HEK293 (cell line): ENCODE measurements at regions not wholly inside any gene's neighbourhood (a gene's known extent, or its start where the extent isn't known, plus 50 kb on each side); places are given as distances from the start of the nearest gene placed in this dataset.

Experiments used
- CTCF ChIA-PET: fragments of 350-600 bp; formaldehyde crosslinking; extraction: SDS; loops from one replicate; lab custom pipeline; 2021; ENCODE audit warnings: antibody characterized with exemption; lab: Yijun Ruan, JAX
- POLR2A ChIA-PET: fragments of 300-600 bp; formaldehyde crosslinking; extraction: SDS; loops from one replicate; lab custom pipeline; 2020; ENCODE audit warnings: antibody characterized with exemption, inconsistent platforms; lab: Yijun Ruan, JAX
- H3K27ac ChIP-seq: fragments of 200-500 bp; sonication (Bioruptor generic); 2 replicates; pipeline ENCODE4 v1.5.1; 2014; ENCODE audit warnings: low read depth, low read length, control low read depth, inconsistent platforms; ENCODE audit errors: extremely low read depth
- H3K36me3 ChIP-seq, 2 experiments: fragments of 200-500 bp in 1 of 2; sonication (Bioruptor generic) in 1 of 2; 1 replicate in 1 of 2; 2 replicates in 1 of 2; pipeline ENCODE4 v1.5.1; 2014 to 2017; ENCODE audit warnings: inconsistent platforms in 2 of 2, low read length in 2 of 2; ENCODE audit not compliant: control insufficient read depth in 2 of 2, insufficient read depth in 1 of 2
- H3K4me1 ChIP-seq: fragments of 200-500 bp; sonication (Bioruptor generic); 2 replicates; pipeline ENCODE4 v1.5.1; 2014; ENCODE audit warnings: mild to moderate bottlenecking, low read length, inconsistent platforms; ENCODE audit not compliant: control insufficient read depth, insufficient read depth
- H3K4me3 ChIP-seq: 2 replicates; pipeline ENCODE4 v1.5.1; 2011; ENCODE audit warnings: low read depth, mild to moderate bottlenecking, control low read depth, low read length, moderate library complexity
- H3K9me3 ChIP-seq: fragments of 200-500 bp; sonication (Bioruptor generic); 2 replicates; pipeline ENCODE4 v1.5.1; 2014; ENCODE audit warnings: low read depth, low read length, inconsistent platforms; ENCODE audit not compliant: control insufficient read depth, insufficient read depth
- KLF10 ChIP-seq: fragments of 450-650 bp; IDR thresholded peaks from 2 replicates; pipeline ENCODE4 v1.5.1; 2018; ENCODE audit warnings: missing biosample characterization, mild to moderate bottlenecking, missing genetic modification characterization
- OSR2 ChIP-seq: fragments of 450-650 bp; formaldehyde crosslinking; IDR thresholded peaks from 2 replicates; pipeline ENCODE4 v1.5.1; 2016; ENCODE audit warnings: missing biosample characterization, missing genetic modification characterization
- PATZ1 ChIP-seq: fragments of 450-650 bp; formaldehyde crosslinking; IDR thresholded peaks from 2 replicates; pipeline ENCODE4 v1.5.1; 2016; ENCODE audit warnings: missing biosample characterization, missing genetic modification characterization
- PRDM10 ChIP-seq: fragments of 450-650 bp; formaldehyde crosslinking; IDR thresholded peaks from 2 replicates; pipeline ENCODE4 v1.5.1; 2016; ENCODE audit warnings: missing biosample characterization, missing genetic modification characterization
- ZBTB10 ChIP-seq: fragments of 450-650 bp; formaldehyde crosslinking; IDR thresholded peaks from 2 replicates; pipeline ENCODE4 v1.5.1; 2016; ENCODE audit warnings: missing biosample characterization, missing genetic modification characterization
- ZNF175 ChIP-seq: fragments of 450-650 bp; formaldehyde crosslinking; IDR thresholded peaks from 2 replicates; pipeline ENCODE4 v1.5.1; 2016; ENCODE audit warnings: missing biosample characterization, missing genetic modification characterization
- ZNF280C ChIP-seq: fragments of 450-650 bp; formaldehyde crosslinking; IDR thresholded peaks from 2 replicates; pipeline ENCODE4 v1.5.1; 2016; ENCODE audit warnings: missing biosample characterization, missing genetic modification characterization
- ZNF302 ChIP-seq: fragments of 450-650 bp; formaldehyde crosslinking; IDR thresholded peaks from 2 replicates; pipeline ENCODE4 v1.5.1; 2016; ENCODE audit warnings: missing biosample characterization, missing genetic modification characterization, low read depth
- ZNF335 ChIP-seq: fragments of 450-650 bp; formaldehyde crosslinking; conservative IDR thresholded peaks from 2 replicates; pipeline ENCODE4 v1.5.1; 2016; ENCODE audit warnings: missing biosample characterization, missing genetic modification characterization
- ZNF341 ChIP-seq: fragments of 450-650 bp; formaldehyde crosslinking; IDR thresholded peaks from 2 replicates; pipeline ENCODE4; 2016; ENCODE audit warnings: low read depth, missing biosample characterization, missing genetic modification characterization
- ZNF561 ChIP-seq: fragments of 450-650 bp; IDR thresholded peaks from 2 replicates; pipeline ENCODE4 v1.5.1; 2018; ENCODE audit warnings: missing biosample characterization, missing genetic modification characterization, borderline replicate concordance
- ZNF624 ChIP-seq: fragments of 450-650 bp; formaldehyde crosslinking; IDR thresholded peaks from 2 replicates; pipeline ENCODE4 v1.5.1; 2017; ENCODE audit warnings: missing biosample characterization, missing genetic modification characterization
- ZNF692 ChIP-seq: fragments of 450-650 bp; formaldehyde crosslinking; IDR thresholded peaks from 2 replicates; pipeline ENCODE4 v1.5.1; 2016; ENCODE audit warnings: missing biosample characterization, missing genetic modification characterization
- ZSCAN30 ChIP-seq: fragments of 450-650 bp; IDR thresholded peaks from 2 replicates; pipeline ENCODE4 v1.5.1; 2018; ENCODE audit warnings: missing biosample characterization, mild to moderate bottlenecking, missing genetic modification characterization, moderate library complexity
- TF ChIP-seq, protein P1 (sequence below): fragments of 450-650 bp; formaldehyde crosslinking; IDR thresholded peaks from 2 replicates; pipeline ENCODE4 v1.5.1; 2016; ENCODE audit warnings: missing biosample characterization, missing genetic modification characterization
- TF ChIP-seq, protein P2 (sequence below): fragments of 450-650 bp; formaldehyde crosslinking; IDR thresholded peaks from 2 replicates; pipeline ENCODE4 v1.5.1; 2016; ENCODE audit warnings: missing biosample characterization, missing genetic modification characterization
- TF ChIP-seq, protein P3 (sequence below): fragments of 450-650 bp; formaldehyde crosslinking; IDR thresholded peaks from 2 replicates; pipeline ENCODE4 v1.5.1; 2016; ENCODE audit warnings: missing biosample characterization, missing genetic modification characterization

DNA sequence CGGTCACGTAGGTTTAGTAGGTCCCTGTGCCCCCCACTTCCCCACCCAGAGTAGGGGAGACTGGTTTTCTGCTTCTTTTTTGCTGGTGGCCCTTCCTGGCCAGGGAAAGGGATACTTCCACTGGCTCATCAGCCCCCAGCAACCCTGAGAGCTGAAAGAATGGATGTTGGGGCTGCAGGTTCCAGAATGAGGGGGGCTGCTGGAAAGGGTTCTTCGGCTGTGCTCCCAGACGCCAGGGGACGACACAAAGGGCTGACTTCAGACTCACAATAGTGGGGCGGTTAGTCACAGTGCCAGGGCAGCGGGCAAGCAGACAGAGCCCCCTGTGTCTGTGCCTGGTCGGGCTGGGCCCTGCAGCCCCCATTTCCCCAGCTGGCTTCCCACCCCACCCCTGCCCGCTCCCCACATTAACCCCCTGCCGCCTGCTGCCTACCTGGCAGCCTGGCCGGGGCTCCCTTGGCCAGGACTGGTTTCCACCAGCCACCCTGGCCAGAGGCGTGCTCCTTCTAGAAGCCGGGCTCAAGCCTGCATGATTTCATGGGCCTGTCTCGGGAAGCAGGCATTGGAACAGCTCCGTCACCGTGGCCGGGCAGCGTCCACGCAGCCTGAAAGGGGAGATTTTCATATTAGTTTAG is 79.1 kb upstream of the WNT7B start:
- Histone ChIP-seq H3K27ac (no peak overlapping the region), H3K4me1 (peaks cover 16% of the 10 kb centered on the region)
- CTCF ChIA-PET = interaction anchor here (3.1 kb wide), 1 partner anchor 50 kb away, joined by 15 read pairs; no protein-coding TSS in a partner anchor
- TF ChIP-seq, protein P1, sequence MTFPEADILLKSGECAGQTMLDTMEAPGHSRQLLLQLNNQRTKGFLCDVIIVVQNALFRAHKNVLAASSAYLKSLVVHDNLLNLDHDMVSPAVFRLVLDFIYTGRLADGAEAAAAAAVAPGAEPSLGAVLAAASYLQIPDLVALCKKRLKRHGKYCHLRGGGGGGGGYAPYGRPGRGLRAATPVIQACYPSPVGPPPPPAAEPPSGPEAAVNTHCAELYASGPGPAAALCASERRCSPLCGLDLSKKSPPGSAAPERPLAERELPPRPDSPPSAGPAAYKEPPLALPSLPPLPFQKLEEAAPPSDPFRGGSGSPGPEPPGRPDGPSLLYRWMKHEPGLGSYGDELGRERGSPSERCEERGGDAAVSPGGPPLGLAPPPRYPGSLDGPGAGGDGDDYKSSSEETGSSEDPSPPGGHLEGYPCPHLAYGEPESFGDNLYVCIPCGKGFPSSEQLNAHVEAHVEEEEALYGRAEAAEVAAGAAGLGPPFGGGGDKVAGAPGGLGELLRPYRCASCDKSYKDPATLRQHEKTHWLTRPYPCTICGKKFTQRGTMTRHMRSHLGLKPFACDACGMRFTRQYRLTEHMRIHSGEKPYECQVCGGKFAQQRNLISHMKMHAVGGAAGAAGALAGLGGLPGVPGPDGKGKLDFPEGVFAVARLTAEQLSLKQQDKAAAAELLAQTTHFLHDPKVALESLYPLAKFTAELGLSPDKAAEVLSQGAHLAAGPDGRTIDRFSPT (tag by site-specific recombination) = 0 out of 2 replicates have a peak, but pooled peaks have one; percentile 49
- TF ChIP-seq ZNF692 (tag by site-specific recombination) (0 out of 2 replicates have a peak, but pooled peaks have one; percentile 21), ZSCAN30 (tag by site-specific recombination) (0 out of 2 replicates have a peak, but pooled peaks have one; percentile 13), ZNF280C (no peak), ZNF624 (tag by site-specific recombination) (no peak), ZBTB10 (tag by site-specific recombination) (peak; percentile 51; the same call in 1 of the 2 replicates), PATZ1 (tag by site-specific recombination) (peak; percentile 82), OSR2 (tag by site-specific recombination) (no peak), ZNF341 (peak; percentile 42; the same call in 1 of the 2 replicates), ZNF335 (peak; percentile 86), KLF10 (tag by site-specific recombination) (no peak), PRDM10 (peak; percentile 55; the same call in 1 of the 2 replicates), ZNF175 (tag by site-specific recombination) (no peak), ZNF561 (tag by site-specific recombination) (no peak), ZNF302 (tag by site-specific recombination) (no peak)
- TF ChIP-seq, protein P2, sequence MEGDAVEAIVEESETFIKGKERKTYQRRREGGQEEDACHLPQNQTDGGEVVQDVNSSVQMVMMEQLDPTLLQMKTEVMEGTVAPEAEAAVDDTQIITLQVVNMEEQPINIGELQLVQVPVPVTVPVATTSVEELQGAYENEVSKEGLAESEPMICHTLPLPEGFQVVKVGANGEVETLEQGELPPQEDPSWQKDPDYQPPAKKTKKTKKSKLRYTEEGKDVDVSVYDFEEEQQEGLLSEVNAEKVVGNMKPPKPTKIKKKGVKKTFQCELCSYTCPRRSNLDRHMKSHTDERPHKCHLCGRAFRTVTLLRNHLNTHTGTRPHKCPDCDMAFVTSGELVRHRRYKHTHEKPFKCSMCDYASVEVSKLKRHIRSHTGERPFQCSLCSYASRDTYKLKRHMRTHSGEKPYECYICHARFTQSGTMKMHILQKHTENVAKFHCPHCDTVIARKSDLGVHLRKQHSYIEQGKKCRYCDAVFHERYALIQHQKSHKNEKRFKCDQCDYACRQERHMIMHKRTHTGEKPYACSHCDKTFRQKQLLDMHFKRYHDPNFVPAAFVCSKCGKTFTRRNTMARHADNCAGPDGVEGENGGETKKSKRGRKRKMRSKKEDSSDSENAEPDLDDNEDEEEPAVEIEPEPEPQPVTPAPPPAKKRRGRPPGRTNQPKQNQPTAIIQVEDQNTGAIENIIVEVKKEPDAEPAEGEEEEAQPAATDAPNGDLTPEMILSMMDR (tag by site-specific recombination) = 0 out of 2 replicates have a peak, but pooled peaks have one; percentile 36
- TF ChIP-seq, protein P3, sequence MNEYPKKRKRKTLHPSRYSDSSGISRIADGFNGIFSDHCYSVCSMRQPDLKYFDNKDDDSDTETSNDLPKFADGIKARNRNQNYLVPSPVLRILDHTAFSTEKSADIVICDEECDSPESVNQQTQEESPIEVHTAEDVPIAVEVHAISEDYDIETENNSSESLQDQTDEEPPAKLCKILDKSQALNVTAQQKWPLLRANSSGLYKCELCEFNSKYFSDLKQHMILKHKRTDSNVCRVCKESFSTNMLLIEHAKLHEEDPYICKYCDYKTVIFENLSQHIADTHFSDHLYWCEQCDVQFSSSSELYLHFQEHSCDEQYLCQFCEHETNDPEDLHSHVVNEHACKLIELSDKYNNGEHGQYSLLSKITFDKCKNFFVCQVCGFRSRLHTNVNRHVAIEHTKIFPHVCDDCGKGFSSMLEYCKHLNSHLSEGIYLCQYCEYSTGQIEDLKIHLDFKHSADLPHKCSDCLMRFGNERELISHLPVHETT (tag by site-specific recombination) = no peak

More for the DNA sequence above, 79.1 kb upstream of the WNT7B start:
- Histone ChIP-seq H3K9me3 (no peaks in the 10 kb centered on the region), H3K4me3 (no peak overlapping the region), H3K36me3 (no peaks in the 10 kb centered on the region)
- POLR2A ChIA-PET = interaction anchor here (1.7 to 6.2 kb wide), 3 partner anchors 14 to 19 kb away, joined by 5 to 42 read pairs (median 30); no protein-coding TSS in a partner anchor
